GM12864 (cell line): ENCODE measurements at regions not wholly inside any gene's neighbourhood (a gene's known extent, or its start where the extent isn't known, plus 50 kb on each side); places are given as distances from the start of the nearest gene placed in this dataset.
"Not testable (repeated sequence)": the region's sequence is repeated elsewhere in the genome, so short reads cannot be mapped to it uniquely, and the experiment has no call there.

Experiments
- DNase-seq: peaks from one replicate; pipeline ENCODE4 v3.0.0-alpha.2; 2011; ENCODE audit warnings: low read depth
- H3K4me3 ChIP-seq: 2 replicates; pipeline ENCODE4 v1.5.1; 2011; ENCODE audit warnings: mild to moderate bottlenecking, low read depth, low read length, control low read depth
- TF ChIP-seq, protein P1 (sequence below): IDR thresholded peaks from 2 replicates; pipeline ENCODE4 v1.5.1; 2011; ENCODE audit warnings: low read depth, mild to moderate bottlenecking, moderate library complexity, low read length, control low read depth, inconsistent platforms; ENCODE audit errors: missing control alignments

GRCh38 chrX:110511238-110511637, 152.6 kb downstream of the RTL9 start:
- TF ChIP-seq, protein P1, sequence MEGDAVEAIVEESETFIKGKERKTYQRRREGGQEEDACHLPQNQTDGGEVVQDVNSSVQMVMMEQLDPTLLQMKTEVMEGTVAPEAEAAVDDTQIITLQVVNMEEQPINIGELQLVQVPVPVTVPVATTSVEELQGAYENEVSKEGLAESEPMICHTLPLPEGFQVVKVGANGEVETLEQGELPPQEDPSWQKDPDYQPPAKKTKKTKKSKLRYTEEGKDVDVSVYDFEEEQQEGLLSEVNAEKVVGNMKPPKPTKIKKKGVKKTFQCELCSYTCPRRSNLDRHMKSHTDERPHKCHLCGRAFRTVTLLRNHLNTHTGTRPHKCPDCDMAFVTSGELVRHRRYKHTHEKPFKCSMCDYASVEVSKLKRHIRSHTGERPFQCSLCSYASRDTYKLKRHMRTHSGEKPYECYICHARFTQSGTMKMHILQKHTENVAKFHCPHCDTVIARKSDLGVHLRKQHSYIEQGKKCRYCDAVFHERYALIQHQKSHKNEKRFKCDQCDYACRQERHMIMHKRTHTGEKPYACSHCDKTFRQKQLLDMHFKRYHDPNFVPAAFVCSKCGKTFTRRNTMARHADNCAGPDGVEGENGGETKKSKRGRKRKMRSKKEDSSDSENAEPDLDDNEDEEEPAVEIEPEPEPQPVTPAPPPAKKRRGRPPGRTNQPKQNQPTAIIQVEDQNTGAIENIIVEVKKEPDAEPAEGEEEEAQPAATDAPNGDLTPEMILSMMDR = no peak
- no peak for DNase-seq
- H3K4me3 ChIP-seq = no peak overlapping the region

- no peak for DNase-seq
- no peak overlapping the region for H3K4me3 ChIP-seq
- TF ChIP-seq, protein P1 = no peak
Measured at GRCh38 chrX:110512341-110512740, 153.7 kb downstream of the RTL9 start.

DNA sequence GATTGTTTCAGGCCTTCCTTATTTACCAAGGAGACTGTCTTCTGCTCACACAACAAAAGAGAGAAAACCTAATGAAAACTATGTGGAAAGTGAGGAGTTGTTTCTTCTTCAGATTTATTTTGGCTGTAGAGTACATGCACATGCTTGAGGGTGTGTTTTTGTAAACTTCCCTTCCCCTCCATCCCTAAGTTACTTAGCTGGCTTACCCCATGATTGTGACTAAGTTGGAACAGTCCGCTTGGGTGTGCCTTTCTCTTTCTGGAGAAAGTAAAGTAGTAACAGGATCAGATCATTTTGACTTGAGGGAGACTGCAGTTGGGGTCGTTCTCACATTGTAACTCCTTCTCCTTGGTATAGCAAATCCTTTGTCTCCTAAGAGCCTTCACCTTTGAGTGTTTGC, 155.9 kb downstream of the RTL9 start:
- no peak for DNase-seq
- no peak overlapping the region for H3K4me3 ChIP-seq
- TF ChIP-seq, protein P1 = no peak

GRCh38 chrX:110519501-110519900, 160.9 kb downstream of the RTL9 start:
- TF ChIP-seq, protein P1 = no peak
- no peak overlapping the region for H3K4me3 ChIP-seq

DNA sequence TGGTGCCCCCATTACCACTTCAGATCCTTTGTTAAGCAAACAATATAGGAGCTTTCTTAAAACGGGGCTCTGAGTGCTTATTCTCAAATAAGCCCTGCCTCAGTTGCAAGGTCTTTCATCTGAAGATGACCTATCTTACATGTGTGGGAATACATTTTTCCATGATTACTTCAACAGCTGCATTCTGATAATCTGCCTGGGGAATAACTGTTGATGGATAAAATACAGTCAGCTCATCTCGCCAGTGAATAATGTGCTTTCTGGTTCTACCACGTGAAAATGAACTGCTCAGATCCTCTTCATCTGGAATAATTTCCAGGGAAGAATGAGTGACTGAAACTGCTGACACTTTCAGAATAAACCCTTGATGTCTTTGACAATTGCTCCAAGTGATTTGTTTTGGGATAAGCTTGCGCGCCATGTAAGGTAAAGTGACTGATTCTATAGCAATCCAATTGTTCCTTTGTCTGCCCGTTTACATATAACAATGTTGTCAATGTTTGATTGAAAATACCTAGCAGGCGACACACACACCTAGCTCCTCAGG, 161.3 kb downstream of the RTL9 start:
- DNase-seq = no peak
- H3K4me3 ChIP-seq = no peak overlapping the region
- TF ChIP-seq, protein P1 = no peak

More at GRCh38 chrX:110519501-110519900, 160.9 kb downstream of the RTL9 start:
- no peak for DNase-seq

DNA sequence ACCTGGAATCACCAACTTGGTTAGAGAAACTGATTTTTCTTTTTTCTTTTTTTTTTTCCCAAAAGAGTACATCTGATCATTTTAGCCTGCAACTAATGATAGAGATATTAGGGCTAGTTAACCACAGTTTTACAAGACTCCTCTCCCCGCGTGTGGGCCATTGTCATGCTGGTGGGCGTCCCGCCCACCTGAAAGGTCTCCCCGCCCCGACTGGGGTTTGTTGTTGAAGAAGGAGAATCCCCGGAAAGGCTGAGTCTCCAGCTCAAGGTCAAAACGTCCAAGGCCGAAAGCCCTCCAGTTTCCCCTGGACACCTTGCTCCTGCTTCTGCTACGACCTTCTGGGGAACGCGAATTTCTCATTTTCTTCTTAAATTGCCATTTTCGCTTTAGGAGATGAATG, 162.0 kb downstream of the RTL9 start:
- not testable (repeated sequence) for H3K4me3 ChIP-seq, DNase-seq

DNA sequence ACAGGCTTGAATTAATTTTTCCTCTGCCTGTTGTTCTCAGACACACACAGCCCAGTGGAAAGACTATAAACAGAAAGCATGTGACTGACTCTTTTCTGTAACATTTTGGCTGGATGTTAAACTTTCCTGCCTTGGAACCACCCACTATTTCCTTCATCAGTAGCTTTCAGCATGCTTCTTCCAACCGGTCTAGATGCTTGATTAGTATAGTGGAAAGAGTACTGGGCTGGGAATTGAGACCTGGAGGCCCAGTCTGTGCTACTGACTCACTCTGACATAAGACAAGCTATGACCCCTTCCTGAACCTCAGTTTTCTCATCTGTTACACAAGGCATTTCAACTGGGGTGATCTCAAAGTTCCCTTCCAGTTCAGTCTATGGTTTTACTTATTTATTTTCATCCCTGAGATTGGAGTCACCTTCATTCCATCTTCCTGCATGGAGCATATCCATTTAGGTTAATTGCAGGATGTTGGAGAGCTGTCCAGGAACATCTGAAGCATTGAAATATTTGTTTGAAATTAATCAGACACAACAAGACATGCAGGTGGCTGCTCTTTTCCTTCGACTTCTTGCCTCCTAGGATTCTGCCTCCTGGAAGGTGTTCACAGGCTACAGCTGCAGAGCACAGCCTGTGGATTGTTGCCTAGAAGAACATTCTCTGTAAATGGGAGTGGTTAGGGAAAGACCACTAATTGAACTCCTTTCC, 173.4 kb downstream of the RTL9 start:
- no peak overlapping the region for H3K4me3 ChIP-seq
- DNase-seq = no peak
- TF ChIP-seq, protein P1 = no peak
